Activated CD4-positive, alpha-beta T cell treated with anti-CD3 and anti-CD28 coated beads, Interleukin-2, Interleukin-4, amounts not matched to agents 100 ng/mL and 50 ng/mL, durations not matched to agents 16 hours and 8 hours (primary cell): ENCODE measurements at regions not wholly inside any gene's neighbourhood (a gene's known extent, or its start where the extent isn't known, plus 50 kb on each side); places are given as distances from the start of the nearest gene placed in this dataset.

Experiments used
- DNase-seq: peaks from one replicate; pipeline ENCODE4 v3.0.0-alpha.2; 2020; ENCODE audit warnings: low spot score

- no peak for DNase-seq
These were observed 294.9 kb upstream of the FOXF1 start for GRCh38 chr16:86215233-86215978.

- DNase-seq = no peak
These were observed 294.2 kb upstream of the FOXF1 start for GRCh38 chr16:86215979-86216585.

- DNase-seq = no peak
These were observed 293.7 kb upstream of the FOXF1 start for GRCh38 chr16:86216591-86216990.

- DNase-seq = no peak
These were observed 293.1 kb upstream of the FOXF1 start for GRCh38 chr16:86217001-86217890.

GRCh38 chr16:86217891-86218270 lies 292.4 kb upstream of the FOXF1 start:
- no peak for DNase-seq

- no peak for DNase-seq
These were observed 291.7 kb upstream of the FOXF1 start for GRCh38 chr16:86218479-86219170.

- DNase-seq = no peak
These were observed 290.5 kb upstream of the FOXF1 start for GRCh38 chr16:86219655-86220445.

GRCh38 chr16:86220561-86220960 lies 289.8 kb upstream of the FOXF1 start:
- DNase-seq = no peak

- no peak for DNase-seq
These were observed 289.2 kb upstream of the FOXF1 start for GRCh38 chr16:86221085-86221484.

GRCh38 chr16:86222547-86222946 lies 287.8 kb upstream of the FOXF1 start:
- no peak for DNase-seq

GRCh38 chr16:86222965-86223551 lies 287.3 kb upstream of the FOXF1 start:
- no peak for DNase-seq

GRCh38 chr16:86224126-86224525 lies 286.2 kb upstream of the FOXF1 start:
- no peak for DNase-seq

GRCh38 chr16:86224629-86225028 lies 285.7 kb upstream of the FOXF1 start:
- DNase-seq = no peak

- DNase-seq = no peak
These were observed 284.4 kb upstream of the FOXF1 start for GRCh38 chr16:86225905-86226371.

- no peak for DNase-seq
These were observed 283.3 kb upstream of the FOXF1 start for GRCh38 chr16:86227041-86227440.

- no peak for DNase-seq
These were observed 282.5 kb upstream of the FOXF1 start for GRCh38 chr16:86227801-86228200.

- DNase-seq = no peak
These were observed 281.6 kb upstream of the FOXF1 start for GRCh38 chr16:86228713-86229112.

GRCh38 chr16:86229283-86229682 lies 281.0 kb upstream of the FOXF1 start:
- no peak for DNase-seq

GRCh38 chr16:86229866-86230656 lies 280.3 kb upstream of the FOXF1 start:
- no peak for DNase-seq
